Nephron (organoid): ENCODE measurements at regions not wholly inside any gene's neighbourhood (a gene's known extent, or its start where the extent isn't known, plus 50 kb on each side); places are given as distances from the start of the nearest gene placed in this dataset.

Source experiments
- H3K27ac Mint-ChIP-seq, 3 experiments: 2 replicates each; pipeline ENCODE4 v1.8.0; 2020; ENCODE audit warnings: mixed read lengths in 3 of 3, mild to moderate bottlenecking in 2 of 3, moderate library complexity in 1 of 3
- H3K27me3 Mint-ChIP-seq: 2 replicates; pipeline ENCODE4 v1.8.0; 2021; ENCODE audit warnings: low read depth, mild to moderate bottlenecking, moderate library complexity, mixed read lengths
- H3K36me3 Mint-ChIP-seq: 2 replicates; pipeline ENCODE4 v1.8.0; 2020; ENCODE audit warnings: low read depth, mixed read lengths
- H3K4me1 Mint-ChIP-seq: 2 replicates; pipeline ENCODE4 v1.8.0; 2020; ENCODE audit warnings: mixed read lengths
- H3K4me3 Mint-ChIP-seq, 3 experiments: 2 replicates each; pipeline ENCODE4 v1.8.0; 2020; ENCODE audit warnings: mild to moderate bottlenecking in 3 of 3, mixed read lengths in 3 of 3, moderate library complexity in 2 of 3
- H3K9me3 Mint-ChIP-seq: 2 replicates; pipeline ENCODE4 v1.8.0; 2020; ENCODE audit warnings: mixed read lengths
- TF ChIP-seq, protein P1 (sequence below), 3 experiments: fragments of 200-600 bp; sonication (generic); IDR thresholded peaks; one replicate each; pipeline ENCODE4 v1.5.0; 2021; ENCODE audit warnings: antibody characterized with exemption in 3 of 3; ENCODE audit not compliant: unreplicated experiment in 3 of 3

DNA sequence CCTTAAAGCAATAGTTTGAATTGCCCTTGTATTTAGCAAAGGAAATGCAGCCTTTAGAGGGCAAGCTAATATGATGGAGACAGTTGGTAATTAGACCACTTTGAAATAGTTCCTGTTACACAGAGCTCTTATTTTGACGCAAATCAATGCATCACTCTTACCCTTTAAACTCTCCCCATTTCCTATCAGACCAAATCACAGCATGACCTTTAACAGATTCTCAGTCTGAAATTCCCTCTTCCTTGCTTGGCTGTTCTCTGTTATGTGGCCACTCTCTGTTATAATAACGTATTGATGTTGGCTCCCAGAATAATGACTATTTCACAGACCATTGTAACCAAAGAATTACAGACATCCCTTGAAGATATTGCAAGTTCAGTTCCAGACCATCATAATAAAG, 66.9 kb upstream of the NGF start:
- H3K27me3 Mint-ChIP-seq: peaks cover 3% of the 10 kb centered on the region
- TF ChIP-seq, protein P1, sequence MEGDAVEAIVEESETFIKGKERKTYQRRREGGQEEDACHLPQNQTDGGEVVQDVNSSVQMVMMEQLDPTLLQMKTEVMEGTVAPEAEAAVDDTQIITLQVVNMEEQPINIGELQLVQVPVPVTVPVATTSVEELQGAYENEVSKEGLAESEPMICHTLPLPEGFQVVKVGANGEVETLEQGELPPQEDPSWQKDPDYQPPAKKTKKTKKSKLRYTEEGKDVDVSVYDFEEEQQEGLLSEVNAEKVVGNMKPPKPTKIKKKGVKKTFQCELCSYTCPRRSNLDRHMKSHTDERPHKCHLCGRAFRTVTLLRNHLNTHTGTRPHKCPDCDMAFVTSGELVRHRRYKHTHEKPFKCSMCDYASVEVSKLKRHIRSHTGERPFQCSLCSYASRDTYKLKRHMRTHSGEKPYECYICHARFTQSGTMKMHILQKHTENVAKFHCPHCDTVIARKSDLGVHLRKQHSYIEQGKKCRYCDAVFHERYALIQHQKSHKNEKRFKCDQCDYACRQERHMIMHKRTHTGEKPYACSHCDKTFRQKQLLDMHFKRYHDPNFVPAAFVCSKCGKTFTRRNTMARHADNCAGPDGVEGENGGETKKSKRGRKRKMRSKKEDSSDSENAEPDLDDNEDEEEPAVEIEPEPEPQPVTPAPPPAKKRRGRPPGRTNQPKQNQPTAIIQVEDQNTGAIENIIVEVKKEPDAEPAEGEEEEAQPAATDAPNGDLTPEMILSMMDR (IDR thresholded peaks at IDR 0.05; ENCODE audit: unreplicated experiment in 3 of 3): no peak
- peaks cover 11% of the 10 kb centered on the region for H3K9me3 Mint-ChIP-seq
- no peaks in the 10 kb centered on the region for H3K36me3 Mint-ChIP-seq
- H3K4me3 Mint-ChIP-seq: no peak overlapping the region
- H3K4me1 Mint-ChIP-seq: peaks cover 12% of the 10 kb centered on the region
- H3K27ac Mint-ChIP-seq: no peak overlapping the region

- no peaks in the 10 kb centered on the region for H3K36me3 Mint-ChIP-seq
- TF ChIP-seq, protein P1 (IDR thresholded peaks at IDR 0.05; ENCODE audit: unreplicated experiment in 3 of 3): no peak
- peaks cover 12% of the 10 kb centered on the region for H3K4me1 Mint-ChIP-seq
- H3K27ac Mint-ChIP-seq: peak overlapping the region in 1 of 3 experiments; percentile 2
- H3K4me3 Mint-ChIP-seq: no peak overlapping the region
- no peaks in the 10 kb centered on the region for H3K27me3 Mint-ChIP-seq
- peaks cover 10% of the 10 kb centered on the region for H3K9me3 Mint-ChIP-seq
Observed at GRCh38 chr1:115402753-115403184, 64.7 kb upstream of the NGF start.

DNA sequence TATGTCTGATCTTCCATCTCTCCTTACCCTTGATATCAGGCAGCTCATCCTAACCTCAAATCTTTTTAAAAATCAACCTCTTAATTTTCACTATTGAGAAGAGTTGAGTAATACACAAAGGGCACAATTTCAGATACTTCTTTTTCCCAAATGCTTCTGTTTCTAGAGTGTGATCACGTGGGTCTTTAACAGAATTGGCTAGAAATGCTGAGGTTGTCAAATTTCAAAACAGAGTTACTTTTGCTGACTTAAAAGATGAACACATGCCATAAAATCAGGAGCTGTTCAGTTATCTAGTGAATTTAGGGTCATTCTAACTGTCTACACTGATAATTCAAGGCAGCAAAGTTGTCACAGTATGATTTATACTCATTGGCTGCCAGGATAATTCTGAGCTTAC, 63.6 kb upstream of the NGF start:
- Mint-ChIP-seq H3K27me3 (no peaks in the 10 kb centered on the region), H3K9me3 (peaks cover 6% of the 10 kb centered on the region), H3K36me3 (no peaks in the 10 kb centered on the region), H3K27ac (peak overlapping the region in 1 of 3 experiments; percentile 6), H3K4me3 (no peak overlapping the region), H3K4me1 (peaks cover 12% of the 10 kb centered on the region)
- TF ChIP-seq, protein P1 (IDR thresholded peaks at IDR 0.05; ENCODE audit: unreplicated experiment in 3 of 3): no peak

DNA sequence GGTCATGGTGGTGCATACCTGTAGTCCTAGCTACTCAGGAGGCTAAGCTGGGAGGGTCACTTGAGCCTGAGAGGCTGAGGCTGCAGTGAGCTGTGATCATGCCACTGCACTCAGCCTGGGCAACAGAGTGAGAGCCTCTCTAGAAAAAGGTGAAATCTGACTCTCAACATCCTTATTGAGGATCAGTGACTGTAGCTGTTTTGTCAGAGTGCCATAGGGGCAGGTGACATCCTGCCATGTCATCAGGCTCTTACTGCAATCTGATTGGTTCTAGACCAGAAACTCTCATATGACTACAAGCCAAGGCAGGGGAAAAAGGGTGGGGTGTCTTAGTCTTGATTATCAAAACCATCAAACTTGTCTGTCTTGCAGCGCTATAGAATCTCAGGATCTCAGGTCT, 62.8 kb upstream of the NGF start:
- H3K4me3 Mint-ChIP-seq: no peak overlapping the region
- peaks cover 12% of the 10 kb centered on the region for H3K4me1 Mint-ChIP-seq
- H3K9me3 Mint-ChIP-seq: peaks cover 3% of the 10 kb centered on the region
- H3K27ac Mint-ChIP-seq: no peak overlapping the region
- no peaks in the 10 kb centered on the region for H3K36me3 Mint-ChIP-seq
- H3K27me3 Mint-ChIP-seq: no peaks in the 10 kb centered on the region
- TF ChIP-seq, protein P1 (IDR thresholded peaks at IDR 0.05; ENCODE audit: unreplicated experiment in 3 of 3): no peak

DNA sequence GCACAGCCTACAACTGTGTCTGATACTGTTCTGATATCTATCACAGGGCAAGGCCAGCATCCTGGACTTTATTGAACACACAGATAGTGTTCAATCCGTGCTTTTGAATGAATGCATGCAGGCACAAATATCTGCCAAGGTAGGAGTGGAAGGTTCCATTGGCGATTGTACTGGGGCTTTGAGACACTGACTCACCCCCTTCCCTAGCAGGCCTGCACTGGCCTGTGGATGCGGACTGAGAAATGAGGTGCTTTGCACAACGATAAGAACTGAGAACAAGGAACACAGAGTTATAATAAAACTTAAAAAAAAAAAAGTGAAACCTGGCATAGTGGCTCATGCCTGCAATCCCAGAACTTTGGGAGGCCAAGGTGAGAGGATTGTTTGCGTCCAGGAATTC, 62.4 kb upstream of the NGF start:
- H3K36me3 Mint-ChIP-seq: no peaks in the 10 kb centered on the region
- no peaks in the 10 kb centered on the region for H3K27me3 Mint-ChIP-seq
- H3K4me1 Mint-ChIP-seq: peaks cover 12% of the 10 kb centered on the region
- no peak overlapping the region for H3K4me3 Mint-ChIP-seq
- peaks cover 3% of the 10 kb centered on the region for H3K9me3 Mint-ChIP-seq
- TF ChIP-seq, protein P1 (IDR thresholded peaks at IDR 0.05; ENCODE audit: unreplicated experiment in 3 of 3): no peak
- no peak overlapping the region for H3K27ac Mint-ChIP-seq

GRCh38 chr1:115398745-115399144, 60.7 kb upstream of the NGF start:
- no peaks in the 10 kb centered on the region for H3K36me3 Mint-ChIP-seq
- H3K27ac Mint-ChIP-seq: no peak overlapping the region
- TF ChIP-seq, protein P1 (IDR thresholded peaks at IDR 0.05; ENCODE audit: unreplicated experiment in 3 of 3): no peak
- H3K4me1 Mint-ChIP-seq: peaks cover 12% of the 10 kb centered on the region
- H3K27me3 Mint-ChIP-seq: no peaks in the 10 kb centered on the region
- no peak overlapping the region for H3K4me3 Mint-ChIP-seq
- H3K9me3 Mint-ChIP-seq: no peaks in the 10 kb centered on the region
